ENCODE measurements at regions not wholly inside any gene's neighbourhood (a gene's known extent, or its start where the extent isn't known, plus 50 kb on each side); places are given as distances from the start of the nearest gene placed in this dataset.

DNA sequence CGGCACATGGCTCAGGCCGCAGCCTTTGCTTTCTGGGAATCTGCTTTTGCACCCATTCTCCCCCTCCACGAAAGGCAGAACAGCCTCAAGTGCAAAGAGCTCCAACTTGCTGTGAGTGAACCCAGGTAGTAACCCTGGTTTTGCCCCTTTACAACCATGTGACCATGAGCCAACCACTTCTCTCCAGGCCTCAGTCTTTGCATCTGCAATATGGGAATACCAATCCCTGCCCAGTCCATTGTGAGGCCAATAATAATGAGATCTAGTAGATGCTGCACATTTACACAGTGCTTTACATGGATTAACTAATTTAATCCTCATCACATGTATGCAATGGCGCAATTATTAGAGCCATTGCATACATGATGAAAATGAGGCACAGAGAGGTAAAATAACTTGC, 108.9 kb upstream of the MYL2 start:
- H3K4me3 ChIP-seq (ENCODE audit: low read depth, low read length) = no peak overlapping the region
- TF ChIP-seq, protein P1, sequence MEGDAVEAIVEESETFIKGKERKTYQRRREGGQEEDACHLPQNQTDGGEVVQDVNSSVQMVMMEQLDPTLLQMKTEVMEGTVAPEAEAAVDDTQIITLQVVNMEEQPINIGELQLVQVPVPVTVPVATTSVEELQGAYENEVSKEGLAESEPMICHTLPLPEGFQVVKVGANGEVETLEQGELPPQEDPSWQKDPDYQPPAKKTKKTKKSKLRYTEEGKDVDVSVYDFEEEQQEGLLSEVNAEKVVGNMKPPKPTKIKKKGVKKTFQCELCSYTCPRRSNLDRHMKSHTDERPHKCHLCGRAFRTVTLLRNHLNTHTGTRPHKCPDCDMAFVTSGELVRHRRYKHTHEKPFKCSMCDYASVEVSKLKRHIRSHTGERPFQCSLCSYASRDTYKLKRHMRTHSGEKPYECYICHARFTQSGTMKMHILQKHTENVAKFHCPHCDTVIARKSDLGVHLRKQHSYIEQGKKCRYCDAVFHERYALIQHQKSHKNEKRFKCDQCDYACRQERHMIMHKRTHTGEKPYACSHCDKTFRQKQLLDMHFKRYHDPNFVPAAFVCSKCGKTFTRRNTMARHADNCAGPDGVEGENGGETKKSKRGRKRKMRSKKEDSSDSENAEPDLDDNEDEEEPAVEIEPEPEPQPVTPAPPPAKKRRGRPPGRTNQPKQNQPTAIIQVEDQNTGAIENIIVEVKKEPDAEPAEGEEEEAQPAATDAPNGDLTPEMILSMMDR (IDR thresholded peaks at IDR 0.05; ENCODE audit: insufficient read depth, low read length) = no peak
- no peak for DNase-seq (ENCODE audit: low read depth)

DNA sequence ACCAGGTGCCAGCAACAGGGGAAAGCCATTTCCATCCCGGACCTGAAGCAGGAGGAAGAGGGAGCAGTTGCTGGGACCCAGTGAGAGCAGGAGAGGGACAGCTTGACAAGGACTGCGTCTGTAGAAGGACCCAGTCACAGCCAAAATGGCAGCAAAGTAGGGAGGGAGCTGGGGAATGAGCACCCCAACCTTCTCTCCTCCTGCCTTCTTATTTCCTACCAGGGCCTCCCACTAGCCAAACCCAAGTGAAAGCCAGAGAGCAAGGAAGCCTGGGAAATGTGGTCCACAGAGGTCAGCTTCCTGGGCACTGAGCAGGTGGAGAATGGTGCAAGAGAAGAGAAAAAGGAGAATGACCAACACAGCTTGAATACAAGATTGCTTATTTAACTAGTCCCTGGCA, 108.5 kb upstream of the MYL2 start:
- TF ChIP-seq, protein P1 (IDR thresholded peaks at IDR 0.05; ENCODE audit: insufficient read depth, low read length) = no peak
- H3K4me3 ChIP-seq (ENCODE audit: low read depth, low read length) = no peak overlapping the region
- no peak for DNase-seq (ENCODE audit: low read depth)

DNA sequence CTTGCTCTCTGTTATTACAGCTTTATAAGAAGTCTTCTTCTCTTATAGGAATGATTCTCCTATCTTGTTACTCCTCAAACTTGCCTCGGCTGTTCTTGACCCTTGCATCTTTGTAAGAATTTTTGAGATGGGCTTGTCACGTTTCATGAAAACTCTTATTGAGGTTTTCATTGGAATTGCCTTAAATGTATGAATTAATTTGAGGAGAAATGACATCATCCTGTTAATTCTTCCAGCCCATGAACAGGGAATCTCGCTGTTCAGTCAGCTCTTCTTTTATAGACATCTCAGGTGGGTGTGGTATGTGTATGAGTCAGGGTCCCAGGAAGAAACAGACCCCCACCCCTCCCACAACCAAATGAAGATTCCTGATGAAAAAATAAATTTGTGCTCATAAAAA, 107.1 kb upstream of the MYL2 start:
- DNase-seq (ENCODE audit: low read depth) = no peak
- H3K4me3 ChIP-seq (ENCODE audit: low read depth, low read length) = no peak overlapping the region
- TF ChIP-seq, protein P1 (IDR thresholded peaks at IDR 0.05; ENCODE audit: insufficient read depth, low read length) = no peak

DNA sequence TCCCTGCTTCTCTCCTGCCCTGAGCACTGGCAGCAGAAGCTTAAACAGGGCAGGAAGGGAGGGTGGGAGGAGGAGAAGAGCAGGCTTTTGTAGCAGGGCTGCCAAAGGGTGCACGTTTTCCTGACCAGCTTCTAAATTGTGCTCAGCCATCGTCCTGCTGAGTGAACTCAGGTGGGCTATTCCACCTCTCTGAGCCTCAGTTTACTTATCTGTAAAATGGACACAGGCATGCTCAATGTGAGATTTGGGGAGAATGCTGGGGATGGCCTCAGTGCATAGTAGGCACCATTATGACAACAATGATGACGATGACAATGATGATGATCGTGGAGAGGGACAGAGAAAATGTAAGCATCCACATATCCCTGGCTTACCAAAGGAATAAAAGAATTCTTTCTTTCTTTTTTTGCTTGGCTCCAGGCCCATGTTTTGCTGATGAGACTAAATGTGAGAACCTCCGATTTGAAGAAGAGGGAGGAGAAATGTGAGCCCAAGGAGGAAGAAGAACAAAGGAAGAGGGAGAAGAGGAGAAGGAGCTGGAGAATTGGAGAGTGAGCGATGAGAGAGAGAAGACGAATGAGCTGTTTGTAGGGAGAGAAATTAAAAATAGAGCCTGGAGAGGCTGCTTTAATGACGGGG, 105.5 kb upstream of the MYL2 start:
- no peak overlapping the region for H3K4me3 ChIP-seq (ENCODE audit: low read depth, low read length)
- no peak for DNase-seq (ENCODE audit: low read depth)
- TF ChIP-seq, protein P1 (IDR thresholded peaks at IDR 0.05; ENCODE audit: insufficient read depth, low read length) = no peak

DNA sequence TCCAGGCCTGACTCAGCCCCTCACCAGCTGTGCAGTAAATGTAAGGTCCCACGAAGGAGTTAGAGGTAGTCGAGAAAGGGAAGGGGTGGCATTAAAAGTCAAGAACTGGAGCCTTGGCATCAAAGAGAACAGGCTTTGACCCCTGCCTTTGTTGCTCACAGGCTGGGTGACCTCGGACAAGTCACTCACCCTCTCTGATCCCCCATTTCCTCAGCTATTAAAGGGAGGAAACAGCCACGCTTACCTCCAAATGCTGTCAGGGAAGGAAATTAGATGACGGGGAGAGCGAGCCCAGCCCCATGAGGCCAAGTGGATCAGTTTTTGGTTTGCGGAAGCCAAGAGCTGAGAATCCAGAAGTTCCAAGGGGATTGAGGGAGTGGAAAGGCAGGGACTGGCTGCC, 104.9 kb upstream of the MYL2 start:
- no peak for DNase-seq (ENCODE audit: low read depth)
- no peak overlapping the region for H3K4me3 ChIP-seq (ENCODE audit: low read depth, low read length)
- TF ChIP-seq, protein P1 (IDR thresholded peaks at IDR 0.05; ENCODE audit: insufficient read depth, low read length) = no peak

DNA sequence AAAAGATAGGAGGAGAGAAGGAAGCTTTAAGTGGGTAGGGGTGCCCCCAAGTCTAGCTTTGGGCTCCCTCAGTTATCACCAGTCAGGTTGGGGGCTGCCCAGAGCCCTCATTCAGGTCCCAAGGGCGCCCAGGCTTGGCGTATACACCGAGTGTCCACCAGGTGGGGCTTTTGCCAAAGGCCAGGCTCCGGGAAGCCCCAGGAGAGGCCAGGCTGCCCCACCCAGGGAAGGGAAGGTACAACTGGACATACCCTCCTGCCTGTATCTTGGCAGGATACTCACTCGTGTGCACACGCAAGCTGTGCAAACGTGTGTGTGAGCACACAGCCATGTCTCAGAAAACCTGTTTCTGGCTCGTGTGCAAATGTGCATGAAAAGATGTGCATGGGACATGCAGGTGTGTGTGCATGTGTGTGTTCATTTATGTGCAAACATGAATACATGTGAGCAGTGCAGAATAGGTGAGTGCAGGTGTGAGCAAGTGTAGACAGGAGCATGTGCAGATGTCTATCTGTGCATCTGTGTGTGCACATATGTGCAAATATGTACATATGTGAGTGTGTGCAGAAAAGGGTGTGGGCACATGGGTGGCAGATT, 103.9 kb upstream of the MYL2 start:
- H3K4me3 ChIP-seq (ENCODE audit: low read depth, low read length) = no peak overlapping the region
- TF ChIP-seq, protein P1 (IDR thresholded peaks at IDR 0.05; ENCODE audit: insufficient read depth, low read length) = peak; percentile 54
- DNase-seq (ENCODE audit: low read depth) = peak; percentile 6

DNA sequence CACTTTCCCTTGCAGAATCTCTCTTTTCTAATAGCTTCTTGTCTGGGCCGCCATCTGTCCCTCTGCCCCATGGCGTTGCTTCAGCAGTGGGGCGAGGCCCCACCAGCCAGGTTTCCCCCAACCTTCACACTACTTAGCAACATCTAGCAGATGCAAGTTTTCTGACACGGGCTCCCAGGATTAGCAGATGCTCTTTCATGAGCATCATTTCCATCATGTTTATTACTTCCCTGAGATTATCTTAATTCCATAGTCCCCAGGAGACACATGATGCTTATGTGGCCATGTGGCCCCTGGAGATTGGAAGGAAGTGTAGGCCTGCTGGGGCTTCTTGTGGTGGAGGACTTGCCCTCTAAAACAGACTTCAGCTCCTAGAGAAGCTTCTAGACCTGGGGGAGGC, 102.0 kb upstream of the MYL2 start:
- H3K4me3 ChIP-seq (ENCODE audit: low read depth, low read length) = no peak overlapping the region
- no peak for DNase-seq (ENCODE audit: low read depth)
- TF ChIP-seq, protein P1 (IDR thresholded peaks at IDR 0.05; ENCODE audit: insufficient read depth, low read length) = no peak

Measured in fibroblast of the aortic adventitia (primary cell).